DOHH2 (cell line): ENCODE measurements at regions not wholly inside any gene's neighbourhood (a gene's known extent, or its start where the extent isn't known, plus 50 kb on each side); places are given as distances from the start of the nearest gene placed in this dataset.

Experiments used
- H3F3A ChIP-seq: fragments of 200-600 bp; sonication (generic), shearing (Covaris generic); 2 replicates; pipeline ENCODE4 v1.6.0; 2016; ENCODE audit warnings: antibody characterized with exemption, mild to moderate bottlenecking; ENCODE audit not compliant: control insufficient read depth, insufficient read depth
- H3K27ac ChIP-seq: fragments of 200-600 bp; sonication (generic); 2 replicates; pipeline ENCODE4 v1.5.1; 2014; ENCODE audit warnings: low read depth, mild to moderate bottlenecking, low read length, moderate library complexity
- H3K27me3 ChIP-seq: fragments of 200-600 bp; sonication (generic); 2 replicates; pipeline ENCODE4 v1.6.1; 2014; ENCODE audit warnings: mild to moderate bottlenecking, low read length, mixed read lengths; ENCODE audit not compliant: control insufficient read depth
- H3K36me3 ChIP-seq: fragments of 200-600 bp; sonication (generic); 2 replicates; pipeline ENCODE4 v1.6.1; 2014; ENCODE audit warnings: mild to moderate bottlenecking, low read length, moderate library complexity, mixed read lengths; ENCODE audit not compliant: control insufficient read depth
- H3K4me1 ChIP-seq: fragments of 200-600 bp; sonication (generic); 2 replicates; pipeline ENCODE4 v1.6.1; 2014; ENCODE audit warnings: mild to moderate bottlenecking, low read length, mixed read lengths; ENCODE audit not compliant: control insufficient read depth
- H3K4me2 ChIP-seq: fragments of 200-600 bp; sonication (generic); 2 replicates; pipeline ENCODE4 v1.6.0; 2014; ENCODE audit warnings: mild to moderate bottlenecking, low read length, moderate library complexity
- H3K4me3 ChIP-seq: fragments of 200-600 bp; sonication (generic); 2 replicates; pipeline ENCODE4 v1.5.1; 2014; ENCODE audit warnings: mild to moderate bottlenecking, low read length, mixed read lengths
- H3K79me2 ChIP-seq: fragments of 200-600 bp; sonication (generic); 2 replicates; pipeline ENCODE4 v1.6.1; 2014; ENCODE audit warnings: mild to moderate bottlenecking, low read length, mixed read lengths; ENCODE audit not compliant: control insufficient read depth
- H3K9me2 ChIP-seq: fragments of 200-600 bp; sonication (generic); replicated peaks from 2 replicates; pipeline ENCODE4 v1.6.1; 2014; ENCODE audit warnings: mild to moderate bottlenecking, low read length, mixed read lengths; ENCODE audit not compliant: control insufficient read depth
- H3K9me3 ChIP-seq: fragments of 200-600 bp; sonication (generic); 2 replicates; pipeline ENCODE4 v1.6.1; 2014; ENCODE audit warnings: antibody characterized with exemption, low read length, mixed read lengths; ENCODE audit not compliant: control insufficient read depth, insufficient read depth
- H4K20me1 ChIP-seq: fragments of 200-600 bp; sonication (generic); 2 replicates; pipeline ENCODE4 v1.6.0; 2014; ENCODE audit warnings: low read depth, mild to moderate bottlenecking, antibody characterized with exemption, low read length, moderate library complexity; ENCODE audit not compliant: control insufficient read depth, insufficient read depth
- CTCF ChIP-seq: fragments of 200-600 bp; sonication (generic); IDR thresholded peaks from one replicate; pipeline ENCODE4 v1.5.1; 2014; ENCODE audit warnings: antibody characterized with exemption, mild to moderate bottlenecking, low read depth, low read length; ENCODE audit not compliant: poor library complexity, severe bottlenecking
- EZH2phosphoT487 ChIP-seq: fragments of 200-600 bp; sonication (generic); IDR thresholded peaks from 2 replicates; pipeline ENCODE4 v1.6.1; 2017; ENCODE audit warnings: borderline replicate concordance, mild to moderate bottlenecking, antibody characterized with exemption, low read length, moderate library complexity, mixed read lengths

- Histone ChIP-seq H3K27me3 (no peaks in the 10 kb centered on the region), H3K4me1 (no peaks in the 10 kb centered on the region), H3K9me3 (no peaks in the 10 kb centered on the region; the same call in 1 of the 2 replicates), H3K4me2 (no peak overlapping the region), H4K20me1 (no peaks in the 10 kb centered on the region), H3K9me2 (no peaks in the 10 kb centered on the region), H3F3A (no peaks in the 10 kb centered on the region), H3K4me3 (no peak overlapping the region), H3K27ac (no peak overlapping the region), H3K36me3 (no peaks in the 10 kb centered on the region), H3K79me2 (no peaks in the 10 kb centered on the region)
- TF ChIP-seq CTCF: no peak
- TF ChIP-seq EZH2phosphoT487: no peak
Measured at GRCh38 chr12:126545411-126545810, 1480.2 kb downstream of the AACS start.

GRCh38 chr12:126547905-126548304, 1482.7 kb downstream of the AACS start:
- no peaks in the 10 kb centered on the region for H3K4me1 ChIP-seq
- no peaks in the 10 kb centered on the region for H4K20me1 ChIP-seq
- H3K27ac ChIP-seq: no peak overlapping the region
- no peaks in the 10 kb centered on the region; the same call in 1 of the 2 replicates for H3K9me3 ChIP-seq
- no peaks in the 10 kb centered on the region for H3K36me3 ChIP-seq
- no peak for TF ChIP-seq EZH2phosphoT487
- TF ChIP-seq CTCF: no peak
- H3K4me3 ChIP-seq: no peak overlapping the region
- no peaks in the 10 kb centered on the region for H3F3A ChIP-seq
- no peaks in the 10 kb centered on the region for H3K9me2 ChIP-seq
- H3K4me2 ChIP-seq: no peak overlapping the region
- no peaks in the 10 kb centered on the region for H3K27me3 ChIP-seq
- no peaks in the 10 kb centered on the region for H3K79me2 ChIP-seq

DNA sequence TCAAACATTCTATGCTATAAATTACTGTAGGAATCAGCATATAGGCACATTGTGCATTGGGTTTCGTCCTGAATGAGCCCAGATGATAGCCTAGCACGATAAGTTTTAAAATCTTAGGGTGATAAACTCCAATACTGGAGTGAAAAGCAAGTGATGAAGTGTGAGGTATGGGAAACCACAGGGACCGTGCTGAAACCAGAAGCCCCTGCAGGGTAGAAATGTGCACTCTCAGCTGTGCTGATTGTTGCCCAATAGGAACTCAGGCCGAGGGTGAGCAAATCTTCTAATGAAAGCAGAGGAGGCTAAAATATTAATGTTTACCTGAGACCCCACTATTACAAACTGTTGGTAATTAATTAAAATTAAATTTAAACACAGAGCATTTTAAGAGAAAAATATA, 1486.6 kb downstream of the AACS start:
- TF ChIP-seq CTCF: no peak
- no peak for TF ChIP-seq EZH2phosphoT487
- no peaks in the 10 kb centered on the region for H3K36me3 ChIP-seq

GRCh38 chr12:126554625-126555024, 1489.4 kb downstream of the AACS start:
- Histone ChIP-seq H4K20me1 (no peaks in the 10 kb centered on the region), H3F3A (no peaks in the 10 kb centered on the region), H3K79me2 (no peaks in the 10 kb centered on the region), H3K4me1 (no peaks in the 10 kb centered on the region), H3K27ac (no peak overlapping the region), H3K36me3 (no peaks in the 10 kb centered on the region), H3K4me3 (no peak overlapping the region), H3K9me3 (no peaks in the 10 kb centered on the region), H3K27me3 (no peaks in the 10 kb centered on the region), H3K4me2 (no peak overlapping the region), H3K9me2 (no peaks in the 10 kb centered on the region)
- no peak for TF ChIP-seq EZH2phosphoT487
- no peak for TF ChIP-seq CTCF

More for the DNA sequence above, 1486.6 kb downstream of the AACS start:
- H3K9me3 ChIP-seq: no peaks in the 10 kb centered on the region
- no peaks in the 10 kb centered on the region for H3K27me3 ChIP-seq
- H3F3A ChIP-seq: no peaks in the 10 kb centered on the region
- no peaks in the 10 kb centered on the region for H3K79me2 ChIP-seq
- no peak overlapping the region for H3K27ac ChIP-seq
- H3K9me2 ChIP-seq: no peaks in the 10 kb centered on the region
- H3K4me3 ChIP-seq: no peak overlapping the region
- no peak overlapping the region for H3K4me2 ChIP-seq
- H3K4me1 ChIP-seq: no peaks in the 10 kb centered on the region
- no peaks in the 10 kb centered on the region for H4K20me1 ChIP-seq
